ENCODE measurements at regions not wholly inside any gene's neighbourhood (a gene's known extent, or its start where the extent isn't known, plus 50 kb on each side); places are given as distances from the start of the nearest gene placed in this dataset.

GRCh38 chr4:54475546-54475945 is 182.2 kb upstream of the KIT start:
- Histone ChIP-seq H3K27me3 (replicated peaks; ENCODE audit: insufficient read depth, low read depth, low read length, poor library complexity) (no peaks in the 10 kb centered on the region), H3K27ac (ENCODE audit: low read depth, low read length, poor library complexity, severe bottlenecking) (no peak overlapping the region), H3K4me3 (ENCODE audit: low read depth, low read length, poor library complexity, severe bottlenecking) (no peak overlapping the region), H3K36me3 (ENCODE audit: insufficient read depth, low read length, poor library complexity, severe bottlenecking) (no peaks in the 10 kb centered on the region), H3K4me1 (ENCODE audit: insufficient read depth, low read length, poor library complexity, severe bottlenecking) (no peaks in the 10 kb centered on the region), H3K9me3 (ENCODE audit: low read depth, low read length, poor library complexity, severe bottlenecking) (no peaks in the 10 kb centered on the region)
- TF ChIP-seq EZH2 (IDR thresholded peaks at IDR 0.05; ENCODE audit: borderline replicate concordance, low read depth, low read length, poor library complexity, severe bottlenecking), result no peak
- BruUV-seq (replicated peaks), result no TSS peak
- intact Hi-C loops (cut with micrococcal nuclease; ENCODE audit: unreplicated experiment), result no loop called here
- ChIA-PET CTCF (no interaction called here), POLR2A (ENCODE audit: low non-redundant PET) (no interaction called here)
- no peak for DNase-seq (ENCODE audit: low spot score)

- intact Hi-C loops (cut with micrococcal nuclease; ENCODE audit: unreplicated experiment), result no loop called here
- ChIA-PET CTCF (no interaction called here), POLR2A (ENCODE audit: low non-redundant PET) (no interaction called here)
- H3K9me3 ChIP-seq (ENCODE audit: low read depth, low read length, poor library complexity, severe bottlenecking), result no peaks in the 10 kb centered on the region
- no TSS peak for BruUV-seq (replicated peaks)
- no peaks in the 10 kb centered on the region for H3K36me3 ChIP-seq (ENCODE audit: insufficient read depth, low read length, poor library complexity, severe bottlenecking)
- no peak overlapping the region for H3K4me3 ChIP-seq (ENCODE audit: low read depth, low read length, poor library complexity, severe bottlenecking)
- H3K27me3 ChIP-seq (replicated peaks; ENCODE audit: insufficient read depth, low read depth, low read length, poor library complexity), result no peaks in the 10 kb centered on the region
- TF ChIP-seq EZH2 (IDR thresholded peaks at IDR 0.05; ENCODE audit: borderline replicate concordance, low read depth, low read length, poor library complexity, severe bottlenecking), result no peak
- TF ChIP-seq CTCF (conservative IDR thresholded peaks at IDR 0.05; ENCODE audit: low read depth, low read length), result no peak
- no peaks in the 10 kb centered on the region for H3K4me1 ChIP-seq (ENCODE audit: insufficient read depth, low read length, poor library complexity, severe bottlenecking)
- H3K27ac ChIP-seq (ENCODE audit: low read depth, low read length, poor library complexity, severe bottlenecking), result no peak overlapping the region
- DNase-seq (ENCODE audit: low spot score), result no peak
Measured at GRCh38 chr4:54482529-54483200, 175.1 kb upstream of the KIT start.

GRCh38 chr4:54484383-54484782 is 173.4 kb upstream of the KIT start:
- DNase-seq (ENCODE audit: low spot score), result no peak
- H3K4me1 ChIP-seq (ENCODE audit: insufficient read depth, low read length, poor library complexity, severe bottlenecking), result no peaks in the 10 kb centered on the region
- H3K27me3 ChIP-seq (replicated peaks; ENCODE audit: insufficient read depth, low read depth, low read length, poor library complexity), result no peaks in the 10 kb centered on the region
- no peak overlapping the region for H3K4me3 ChIP-seq (ENCODE audit: low read depth, low read length, poor library complexity, severe bottlenecking)
- H3K9me3 ChIP-seq (ENCODE audit: low read depth, low read length, poor library complexity, severe bottlenecking), result no peaks in the 10 kb centered on the region
- CTCF ChIA-PET, result no interaction called here
- BruUV-seq (replicated peaks), result no TSS peak
- H3K27ac ChIP-seq (ENCODE audit: low read depth, low read length, poor library complexity, severe bottlenecking), result no peak overlapping the region
- POLR2A ChIA-PET (ENCODE audit: low non-redundant PET), result no interaction called here
- intact Hi-C loops (cut with micrococcal nuclease; ENCODE audit: unreplicated experiment), result no loop called here
- H3K36me3 ChIP-seq (ENCODE audit: insufficient read depth, low read length, poor library complexity, severe bottlenecking), result no peaks in the 10 kb centered on the region
- no peak for TF ChIP-seq CTCF (conservative IDR thresholded peaks at IDR 0.05; ENCODE audit: low read depth, low read length)
- no peak for TF ChIP-seq EZH2 (IDR thresholded peaks at IDR 0.05; ENCODE audit: borderline replicate concordance, low read depth, low read length, poor library complexity, severe bottlenecking)

GRCh38 chr4:54487491-54487890 is 170.3 kb upstream of the KIT start:
- no peaks in the 10 kb centered on the region for H3K27me3 ChIP-seq (replicated peaks; ENCODE audit: insufficient read depth, low read depth, low read length, poor library complexity)
- H3K4me3 ChIP-seq (ENCODE audit: low read depth, low read length, poor library complexity, severe bottlenecking), result no peak overlapping the region
- ChIA-PET POLR2A (ENCODE audit: low non-redundant PET) (no interaction called here), CTCF (no interaction called here)
- DNase-seq (ENCODE audit: low spot score), result no peak
- no peaks in the 10 kb centered on the region for H3K36me3 ChIP-seq (ENCODE audit: insufficient read depth, low read length, poor library complexity, severe bottlenecking)
- TF ChIP-seq EZH2 (IDR thresholded peaks at IDR 0.05; ENCODE audit: borderline replicate concordance, low read depth, low read length, poor library complexity, severe bottlenecking) (no peak), CTCF (conservative IDR thresholded peaks at IDR 0.05; ENCODE audit: low read depth, low read length) (no peak)
- no peaks in the 10 kb centered on the region for H3K4me1 ChIP-seq (ENCODE audit: insufficient read depth, low read length, poor library complexity, severe bottlenecking)
- BruUV-seq (replicated peaks), result no TSS peak
- H3K9me3 ChIP-seq (ENCODE audit: low read depth, low read length, poor library complexity, severe bottlenecking), result no peaks in the 10 kb centered on the region
- intact Hi-C loops (cut with micrococcal nuclease; ENCODE audit: unreplicated experiment), result no loop called here
- H3K27ac ChIP-seq (ENCODE audit: low read depth, low read length, poor library complexity, severe bottlenecking), result no peak overlapping the region
